ENCODE measurements at regions not wholly inside any gene's neighbourhood (a gene's known extent, or its start where the extent isn't known, plus 50 kb on each side); places are given as distances from the start of the nearest gene placed in this dataset.

DNA sequence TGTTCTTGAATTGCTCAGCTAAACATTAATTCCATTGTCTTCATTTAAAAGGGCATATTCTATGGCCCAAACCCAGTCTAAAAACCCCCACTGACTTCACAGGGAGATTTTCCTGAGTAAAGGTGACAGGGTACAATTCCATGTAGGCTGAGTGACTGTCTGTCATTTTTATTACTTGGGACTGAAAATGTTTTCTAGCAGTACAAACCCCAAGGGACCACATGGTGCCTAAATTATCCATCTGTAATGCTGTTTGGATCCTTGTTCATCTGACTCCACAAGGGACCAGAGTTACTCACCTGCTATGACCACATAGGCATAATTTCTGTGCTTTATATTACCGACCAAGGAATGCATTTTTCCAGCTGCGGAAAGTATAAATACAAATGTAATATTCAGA is 349.1 kb downstream of the ZNF608 start:
- in situ Hi-C loops (cut with HindIII; ENCODE audit: low pct_ligation_motif_present, low sequenced_read_pairs): no loop called here
- Histone ChIP-seq H3K36me3 (replicated peaks) (no peaks in the 10 kb centered on the region), H3K4me3 (ENCODE audit: low read depth, low read length) (no peak overlapping the region), H3K27me3 (replicated peaks) (no peaks in the 10 kb centered on the region), H3K27ac (no peak overlapping the region)
- TF ChIP-seq, protein P1, sequence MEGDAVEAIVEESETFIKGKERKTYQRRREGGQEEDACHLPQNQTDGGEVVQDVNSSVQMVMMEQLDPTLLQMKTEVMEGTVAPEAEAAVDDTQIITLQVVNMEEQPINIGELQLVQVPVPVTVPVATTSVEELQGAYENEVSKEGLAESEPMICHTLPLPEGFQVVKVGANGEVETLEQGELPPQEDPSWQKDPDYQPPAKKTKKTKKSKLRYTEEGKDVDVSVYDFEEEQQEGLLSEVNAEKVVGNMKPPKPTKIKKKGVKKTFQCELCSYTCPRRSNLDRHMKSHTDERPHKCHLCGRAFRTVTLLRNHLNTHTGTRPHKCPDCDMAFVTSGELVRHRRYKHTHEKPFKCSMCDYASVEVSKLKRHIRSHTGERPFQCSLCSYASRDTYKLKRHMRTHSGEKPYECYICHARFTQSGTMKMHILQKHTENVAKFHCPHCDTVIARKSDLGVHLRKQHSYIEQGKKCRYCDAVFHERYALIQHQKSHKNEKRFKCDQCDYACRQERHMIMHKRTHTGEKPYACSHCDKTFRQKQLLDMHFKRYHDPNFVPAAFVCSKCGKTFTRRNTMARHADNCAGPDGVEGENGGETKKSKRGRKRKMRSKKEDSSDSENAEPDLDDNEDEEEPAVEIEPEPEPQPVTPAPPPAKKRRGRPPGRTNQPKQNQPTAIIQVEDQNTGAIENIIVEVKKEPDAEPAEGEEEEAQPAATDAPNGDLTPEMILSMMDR (IDR thresholded peaks at IDR 0.05; ENCODE audit: low read depth, low read length, missing control alignments): no peak
- no peak for DNase-seq

- no peaks in the 10 kb centered on the region for H3K36me3 ChIP-seq (replicated peaks)
- no peak overlapping the region for H3K27ac ChIP-seq
- no peak overlapping the region for H3K4me3 ChIP-seq (ENCODE audit: low read depth, low read length)
- DNase-seq: no peak
- TF ChIP-seq, protein P1 (IDR thresholded peaks at IDR 0.05; ENCODE audit: low read depth, low read length, missing control alignments): no peak
- in situ Hi-C loops (cut with HindIII; ENCODE audit: low pct_ligation_motif_present, low sequenced_read_pairs): no loop called here
- no peaks in the 10 kb centered on the region for H3K27me3 ChIP-seq (replicated peaks)
Observed at GRCh38 chr5:124395926-124396325, 350.5 kb downstream of the ZNF608 start.

DNA sequence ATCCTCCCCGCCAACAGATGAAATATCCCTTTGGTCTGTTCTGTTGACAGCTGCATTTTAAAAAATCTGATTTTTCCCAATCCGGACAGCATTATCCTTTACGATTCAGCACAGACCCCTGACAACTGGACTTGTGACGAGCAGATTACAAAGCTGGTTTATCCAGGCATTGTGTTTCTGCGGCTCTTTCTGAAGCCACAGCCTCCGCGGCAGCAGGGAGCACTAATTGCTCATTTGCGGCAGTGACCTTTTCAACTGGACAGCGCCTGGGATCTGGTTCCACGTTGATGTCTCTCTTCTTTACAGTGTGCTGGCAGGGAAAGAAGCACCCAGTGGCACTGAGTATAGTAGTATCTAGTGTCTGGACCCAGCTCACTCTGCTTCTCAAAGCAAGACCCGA is 351.2 kb downstream of the ZNF608 start:
- Histone ChIP-seq H3K36me3 (replicated peaks) (no peaks in the 10 kb centered on the region), H3K4me3 (ENCODE audit: low read depth, low read length) (no peak overlapping the region), H3K27ac (no peak overlapping the region), H3K27me3 (replicated peaks) (no peaks in the 10 kb centered on the region)
- in situ Hi-C loops (cut with HindIII; ENCODE audit: low pct_ligation_motif_present, low sequenced_read_pairs): no loop called here
- TF ChIP-seq, protein P1 (IDR thresholded peaks at IDR 0.05; ENCODE audit: low read depth, low read length, missing control alignments): no peak
- DNase-seq: no peak

DNA sequence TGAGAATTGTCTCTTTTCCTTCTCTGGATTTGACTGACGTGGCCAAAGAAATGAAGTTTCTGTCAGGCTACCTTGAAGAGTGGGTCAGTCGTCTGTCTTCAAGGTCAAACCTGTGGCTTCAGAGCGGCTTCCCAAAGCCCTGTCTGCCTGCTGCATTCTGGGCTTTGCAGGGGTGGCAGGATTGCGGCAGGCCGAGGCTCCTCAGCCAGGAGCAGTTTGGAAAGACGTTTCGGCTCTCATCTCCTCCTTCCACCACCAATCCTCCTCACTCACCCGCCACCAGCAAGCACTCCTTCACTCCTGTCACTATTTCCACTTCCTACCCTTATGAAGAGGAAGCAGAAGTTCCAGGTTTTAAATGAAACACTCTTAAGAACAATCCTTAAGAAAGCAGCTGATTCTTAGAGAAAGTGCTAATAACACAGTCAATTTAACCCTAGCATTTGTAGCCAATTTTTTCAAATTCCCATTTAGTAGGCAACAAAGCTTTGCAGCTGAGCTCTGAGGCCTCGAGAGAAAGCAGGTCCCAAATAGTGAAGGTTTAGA is 351.7 kb downstream of the ZNF608 start:
- Histone ChIP-seq H3K27me3 (replicated peaks) (no peaks in the 10 kb centered on the region), H3K36me3 (replicated peaks) (no peaks in the 10 kb centered on the region), H3K4me3 (ENCODE audit: low read depth, low read length) (no peak overlapping the region), H3K27ac (no peak overlapping the region)
- in situ Hi-C loops (cut with HindIII; ENCODE audit: low pct_ligation_motif_present, low sequenced_read_pairs): no loop called here
- TF ChIP-seq, protein P1 (IDR thresholded peaks at IDR 0.05; ENCODE audit: low read depth, low read length, missing control alignments): no peak
- no peak for DNase-seq

- H3K36me3 ChIP-seq (replicated peaks): no peaks in the 10 kb centered on the region
- no peak for DNase-seq
- in situ Hi-C loops (cut with HindIII; ENCODE audit: low pct_ligation_motif_present, low sequenced_read_pairs): no loop called here
- H3K4me3 ChIP-seq (ENCODE audit: low read depth, low read length): no peak overlapping the region
- no peaks in the 10 kb centered on the region for H3K27me3 ChIP-seq (replicated peaks)
- no peak overlapping the region for H3K27ac ChIP-seq
- TF ChIP-seq, protein P1 (IDR thresholded peaks at IDR 0.05; ENCODE audit: low read depth, low read length, missing control alignments): no peak
Observed at GRCh38 chr5:124393584-124394379, 352.7 kb downstream of the ZNF608 start.
